Transverse colon (tissue), 4 donors: ENCODE measurements at regions not wholly inside any gene's neighbourhood (a gene's known extent, or its start where the extent isn't known, plus 50 kb on each side); places are given as distances from the start of the nearest gene placed in this dataset.

ENCODE experiments used
- CTCF ChIP-seq, 5 experiments: fragments of 200-600 bp in 3 of 5; fragments of 450-650 bp in 2 of 5; sonication (generic) in 3 of 5; IDR thresholded peaks; 1 replicate in 2 of 5; 2 replicates in 3 of 5; pipeline ENCODE4 v1.5.1; 2016 to 2017; ENCODE audit warnings: antibody characterized with exemption in 5 of 5, inconsistent platforms in 3 of 5, mild to moderate bottlenecking in 2 of 5, moderate library complexity in 1 of 5
- EP300 ChIP-seq: sonication (generic); formaldehyde crosslinking; IDR thresholded peaks from one replicate; pipeline ENCODE4 v1.6.1; 2017; ENCODE audit warnings: antibody characterized with exemption, low read depth
- POLR2A ChIP-seq: fragments of 450-650 bp; IDR thresholded peaks from one replicate; pipeline ENCODE4 v1.6.1; 2016; ENCODE audit warnings: antibody characterized with exemption, mild to moderate bottlenecking, moderate library complexity
- POLR2AphosphoS5 ChIP-seq, 3 donors: sonication (generic); formaldehyde crosslinking; IDR thresholded peaks; one replicate each; pipeline ENCODE4 v1.6.1; 2016; ENCODE audit warnings: antibody characterized with exemption in 3 of 3

GRCh38 chr11:119547511-119547910 is 124.5 kb upstream of the THY1 start:
- TF ChIP-seq CTCF (IDR thresholded peaks at IDR 0.05) (no peak), POLR2AphosphoS5 (IDR thresholded peaks at IDR 0.05) (no peak), POLR2A (no peak), EP300 (no peak)
